ENCODE measurements at regions not wholly inside any gene's neighbourhood (a gene's known extent, or its start where the extent isn't known, plus 50 kb on each side); places are given as distances from the start of the nearest gene placed in this dataset.

GRCh38 chr2:60676706-60677330 lies 79.2 kb upstream of the PAPOLG start:
- no peak for TF ChIP-seq POLR2A (IDR thresholded peaks at IDR 0.05)
- no peak for TF ChIP-seq CTCF (IDR thresholded peaks at IDR 0.05)

Data from upper lobe of left lung (tissue), 4 donors.